ENCODE measurements at regions not wholly inside any gene's neighbourhood (a gene's known extent, or its start where the extent isn't known, plus 50 kb on each side); places are given as distances from the start of the nearest gene placed in this dataset.

DNA sequence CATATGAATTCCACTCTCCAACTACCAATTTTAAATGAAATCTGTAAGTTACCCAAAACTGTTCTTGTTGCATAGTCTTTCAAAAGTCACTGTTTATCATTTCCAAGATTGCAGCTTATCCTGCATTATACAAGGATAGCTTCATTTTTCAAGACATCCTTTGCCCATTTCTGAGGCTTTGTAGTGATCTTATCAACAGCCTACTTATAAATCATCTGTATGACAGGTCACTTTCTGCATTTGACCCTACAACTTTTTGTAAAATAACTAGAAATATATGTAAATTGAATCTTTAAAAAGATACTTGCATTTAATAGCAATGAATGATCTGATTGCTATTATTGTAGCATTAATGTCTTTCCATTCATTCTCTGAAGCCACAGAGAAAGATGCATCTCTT, 521.1 kb downstream of the UTRN start (continued):
- TF ChIP-seq, protein P1, sequence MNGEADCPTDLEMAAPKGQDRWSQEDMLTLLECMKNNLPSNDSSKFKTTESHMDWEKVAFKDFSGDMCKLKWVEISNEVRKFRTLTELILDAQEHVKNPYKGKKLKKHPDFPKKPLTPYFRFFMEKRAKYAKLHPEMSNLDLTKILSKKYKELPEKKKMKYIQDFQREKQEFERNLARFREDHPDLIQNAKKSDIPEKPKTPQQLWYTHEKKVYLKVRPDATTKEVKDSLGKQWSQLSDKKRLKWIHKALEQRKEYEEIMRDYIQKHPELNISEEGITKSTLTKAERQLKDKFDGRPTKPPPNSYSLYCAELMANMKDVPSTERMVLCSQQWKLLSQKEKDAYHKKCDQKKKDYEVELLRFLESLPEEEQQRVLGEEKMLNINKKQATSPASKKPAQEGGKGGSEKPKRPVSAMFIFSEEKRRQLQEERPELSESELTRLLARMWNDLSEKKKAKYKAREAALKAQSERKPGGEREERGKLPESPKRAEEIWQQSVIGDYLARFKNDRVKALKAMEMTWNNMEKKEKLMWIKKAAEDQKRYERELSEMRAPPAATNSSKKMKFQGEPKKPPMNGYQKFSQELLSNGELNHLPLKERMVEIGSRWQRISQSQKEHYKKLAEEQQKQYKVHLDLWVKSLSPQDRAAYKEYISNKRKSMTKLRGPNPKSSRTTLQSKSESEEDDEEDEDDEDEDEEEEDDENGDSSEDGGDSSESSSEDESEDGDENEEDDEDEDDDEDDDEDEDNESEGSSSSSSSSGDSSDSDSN (CRISPR knock-in tag; IDR thresholded peaks at IDR 0.05), result no peak
- TF ChIP-seq BRD4 (CRISPR knock-in tag; IDR thresholded peaks at IDR 0.05), result no peak

GRCh38 chr6:144809120-144809519, 524.0 kb downstream of the UTRN start:
- no peak overlapping the region for H2AFZ ChIP-seq (ENCODE audit: low read length)
- CTCF ChIA-PET (ENCODE audit: low intra/inter-chr PET ratio, low total read pairs), result no interaction called here
- H4K20me1 ChIP-seq (ENCODE audit: insufficient read depth, low read length), result no peaks in the 10 kb centered on the region
- ATAC-seq (no peak), FAIRE-seq (no peak), DNase-seq (ENCODE audit: low spot score) (no peak)
- H3K79me2 ChIP-seq (ENCODE audit: insufficient read depth, low read length), result no peaks in the 10 kb centered on the region
- H3K27me3 ChIP-seq (ENCODE audit: control insufficient read depth in 1 of 2, insufficient read depth in 2 of 2, low read length in 2 of 2), result no peaks in the 10 kb centered on the region
- no peak overlapping the region for H3K9ac ChIP-seq (ENCODE audit: insufficient read depth, low read depth, low read length)
- H3K4me2 ChIP-seq (ENCODE audit: low read depth, low read length), result no peak overlapping the region
- no peaks in the 10 kb centered on the region for H3K4me1 ChIP-seq (ENCODE audit: insufficient read depth, low read length)
- in situ Hi-C loops (cut with HindIII; ENCODE audit: extremely low pct_ligation_motif_present, low pct_unique_long_range_greater_than_20kb) (no loop called here), intact Hi-C loops (cut with micrococcal nuclease; ENCODE audit: unreplicated experiment) (no loop called here)
- no peak overlapping the region for H3K4me3 ChIP-seq (replicated peaks in 1 of 3; ENCODE audit: insufficient read depth in 1 of 3, low read depth in 2 of 3, low read length in 3 of 3)
- peaks cover 10 to 46% of the 10 kb centered on the region in 2 experiments for H3K36me3 ChIP-seq (replicated peaks in 1 of 2; ENCODE audit: control insufficient read depth in 1 of 2, insufficient read depth in 2 of 2, low read length in 2 of 2)
- H3K9me3 ChIP-seq (ENCODE audit: low read length), result no peaks in the 10 kb centered on the region
- BruUV-seq (replicated peaks), result no TSS peak
- H3K27ac ChIP-seq (ENCODE audit: extremely low read length, insufficient read depth, low read length), result no peak overlapping the region
- POLR2A ChIA-PET, result no interaction called here
- WGBS (ENCODE audit: low lambda C conversion rate), result 68% methylated on average over 1 of the region's 1 CpG
- TF ChIP-seq ZNF44 (CRISPR knock-in tag; IDR thresholded peaks at IDR 0.05) (no peak), ZNF276 (CRISPR knock-in tag; IDR thresholded peaks at IDR 0.05; ENCODE audit: low read depth) (no peak), FOXO1 (CRISPR knock-in tag; IDR thresholded peaks at IDR 0.05) (no peak), ZNF777 (CRISPR knock-in tag; IDR thresholded peaks at IDR 0.05) (no peak), TBX2 (CRISPR knock-in tag; IDR thresholded peaks at IDR 0.05; ENCODE audit: borderline replicate concordance) (no peak), ZNF329 (CRISPR knock-in tag; IDR thresholded peaks at IDR 0.05; ENCODE audit: low read depth) (no peak), HDAC1 (CRISPR knock-in tag; IDR thresholded peaks at IDR 0.05) (no peak), JDP2 (CRISPR knock-in tag; IDR thresholded peaks at IDR 0.05; ENCODE audit: borderline replicate concordance) (no peak), PRPF4 (IDR thresholded peaks at IDR 0.05; ENCODE audit: low read depth, low read length, poor library complexity, severe bottlenecking) (no peak), ZNF292 (CRISPR knock-in tag; IDR thresholded peaks at IDR 0.05; ENCODE audit: borderline replicate concordance, low read depth) (no peak), ZNF3 (CRISPR knock-in tag; IDR thresholded peaks at IDR 0.05) (no peak), SUZ12 (IDR thresholded peaks at IDR 0.05; ENCODE audit: low read depth, low read length) (no peak), POLR2A (IDR thresholded peaks at IDR 0.05; ENCODE audit: insufficient read depth in 1 of 2, low read depth in 2 of 2, low read length in 2 of 2) (no peak)
- TF ChIP-seq, protein P2, sequence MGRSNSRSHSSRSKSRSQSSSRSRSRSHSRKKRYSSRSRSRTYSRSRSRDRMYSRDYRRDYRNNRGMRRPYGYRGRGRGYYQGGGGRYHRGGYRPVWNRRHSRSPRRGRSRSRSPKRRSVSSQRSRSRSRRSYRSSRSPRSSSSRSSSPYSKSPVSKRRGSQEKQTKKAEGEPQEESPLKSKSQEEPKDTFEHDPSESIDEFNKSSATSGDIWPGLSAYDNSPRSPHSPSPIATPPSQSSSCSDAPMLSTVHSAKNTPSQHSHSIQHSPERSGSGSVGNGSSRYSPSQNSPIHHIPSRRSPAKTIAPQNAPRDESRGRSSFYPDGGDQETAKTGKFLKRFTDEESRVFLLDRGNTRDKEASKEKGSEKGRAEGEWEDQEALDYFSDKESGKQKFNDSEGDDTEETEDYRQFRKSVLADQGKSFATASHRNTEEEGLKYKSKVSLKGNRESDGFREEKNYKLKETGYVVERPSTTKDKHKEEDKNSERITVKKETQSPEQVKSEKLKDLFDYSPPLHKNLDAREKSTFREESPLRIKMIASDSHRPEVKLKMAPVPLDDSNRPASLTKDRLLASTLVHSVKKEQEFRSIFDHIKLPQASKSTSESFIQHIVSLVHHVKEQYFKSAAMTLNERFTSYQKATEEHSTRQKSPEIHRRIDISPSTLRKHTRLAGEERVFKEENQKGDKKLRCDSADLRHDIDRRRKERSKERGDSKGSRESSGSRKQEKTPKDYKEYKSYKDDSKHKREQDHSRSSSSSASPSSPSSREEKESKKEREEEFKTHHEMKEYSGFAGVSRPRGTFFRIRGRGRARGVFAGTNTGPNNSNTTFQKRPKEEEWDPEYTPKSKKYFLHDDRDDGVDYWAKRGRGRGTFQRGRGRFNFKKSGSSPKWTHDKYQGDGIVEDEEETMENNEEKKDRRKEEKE (IDR thresholded peaks at IDR 0.05), result no peak
- TF ChIP-seq, protein P3, sequence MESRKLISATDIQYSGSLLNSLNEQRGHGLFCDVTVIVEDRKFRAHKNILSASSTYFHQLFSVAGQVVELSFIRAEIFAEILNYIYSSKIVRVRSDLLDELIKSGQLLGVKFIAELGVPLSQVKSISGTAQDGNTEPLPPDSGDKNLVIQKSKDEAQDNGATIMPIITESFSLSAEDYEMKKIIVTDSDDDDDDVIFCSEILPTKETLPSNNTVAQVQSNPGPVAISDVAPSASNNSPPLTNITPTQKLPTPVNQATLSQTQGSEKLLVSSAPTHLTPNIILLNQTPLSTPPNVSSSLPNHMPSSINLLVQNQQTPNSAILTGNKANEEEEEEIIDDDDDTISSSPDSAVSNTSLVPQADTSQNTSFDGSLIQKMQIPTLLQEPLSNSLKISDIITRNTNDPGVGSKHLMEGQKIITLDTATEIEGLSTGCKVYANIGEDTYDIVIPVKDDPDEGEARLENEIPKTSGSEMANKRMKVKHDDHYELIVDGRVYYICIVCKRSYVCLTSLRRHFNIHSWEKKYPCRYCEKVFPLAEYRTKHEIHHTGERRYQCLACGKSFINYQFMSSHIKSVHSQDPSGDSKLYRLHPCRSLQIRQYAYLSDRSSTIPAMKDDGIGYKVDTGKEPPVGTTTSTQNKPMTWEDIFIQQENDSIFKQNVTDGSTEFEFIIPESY (CRISPR knock-in tag; IDR thresholded peaks at IDR 0.05), result no peak

Data from HepG2 (cell line).